AG04450 (cell line): ENCODE measurements at regions not wholly inside any gene's neighbourhood (a gene's known extent, or its start where the extent isn't known, plus 50 kb on each side); places are given as distances from the start of the nearest gene placed in this dataset.

Experiments used
- CTCF ChIA-PET: fragments of 300-600, 350-600 bp; formaldehyde crosslinking; extraction: SDS; loops from one replicate; lab custom pipeline; 2022; ENCODE audit warnings: antibody characterized with exemption, inconsistent platforms; lab: Charles Lee
- POLR2A ChIA-PET: fragments of 350-600 bp; formaldehyde crosslinking; extraction: SDS; loops from one replicate; lab custom pipeline; 2021; ENCODE audit warnings: antibody characterized with exemption, inconsistent platforms; lab: Yijun Ruan, JAX
- DNase-seq: peaks from one replicate; pipeline ENCODE4 v3.0.0-alpha.2; 2011; ENCODE audit warnings: low read depth, low spot score
- H3K27ac ChIP-seq: one replicate; pipeline ENCODE4 v1.5.1; 2012; ENCODE audit warnings: low read depth, low read length, control low read depth
- H3K27me3 ChIP-seq: one replicate; pipeline ENCODE4 v1.6.0; 2012; ENCODE audit warnings: low read length; ENCODE audit not compliant: control insufficient read depth, insufficient read depth
- H3K4me3 ChIP-seq: 2 replicates; pipeline ENCODE4 v1.5.1; 2011; ENCODE audit warnings: mild to moderate bottlenecking, low read depth, low read length, control low read depth
- H3K9me3 ChIP-seq: 2 replicates; pipeline ENCODE4 v1.5.1; 2012; ENCODE audit warnings: low read length; ENCODE audit not compliant: control insufficient read depth, insufficient read depth
- CTCF ChIP-seq: IDR thresholded peaks from 2 replicates; pipeline ENCODE4 v1.5.1; 2011; ENCODE audit warnings: low read depth, low read length, control low read depth, inconsistent platforms

GRCh38 chr2:22756276-22757043, 628.5 kb upstream of the KLHL29 start:
- TF ChIP-seq CTCF: no peak
- Histone ChIP-seq H3K9me3 (peaks cover 8% of the 10 kb centered on the region; the same call in 1 of the 2 replicates), H3K27me3 (no peaks in the 10 kb centered on the region), H3K27ac (no peak overlapping the region), H3K4me3 (no peak overlapping the region)
- ChIA-PET POLR2A (no interaction called here), CTCF (no interaction called here)
- DNase-seq: no peak

- CTCF ChIA-PET: no interaction called here
- POLR2A ChIA-PET: no interaction called here
- H3K27ac ChIP-seq: no peak overlapping the region
- no peaks in the 10 kb centered on the region for H3K9me3 ChIP-seq
- H3K27me3 ChIP-seq: no peaks in the 10 kb centered on the region
- no peak overlapping the region for H3K4me3 ChIP-seq
- no peak for DNase-seq
- TF ChIP-seq CTCF: no peak
Observed at GRCh38 chr2:22769497-22769896, 615.5 kb upstream of the KLHL29 start.

- ChIA-PET CTCF (no interaction called here), POLR2A (no interaction called here)
- Histone ChIP-seq H3K27me3 (no peaks in the 10 kb centered on the region), H3K27ac (no peak overlapping the region), H3K9me3 (peaks cover 9% of the 10 kb centered on the region), H3K4me3 (no peak overlapping the region)
- DNase-seq: no peak
- TF ChIP-seq CTCF: no peak
Observed at GRCh38 chr2:22784566-22784965, 600.4 kb upstream of the KLHL29 start.

GRCh38 chr2:22786817-22787216, 598.2 kb upstream of the KLHL29 start:
- H3K27me3 ChIP-seq: no peaks in the 10 kb centered on the region
- no peak overlapping the region for H3K27ac ChIP-seq
- no peak for DNase-seq
- POLR2A ChIA-PET: no interaction called here
- H3K4me3 ChIP-seq: no peak overlapping the region
- no peak for TF ChIP-seq CTCF
- H3K9me3 ChIP-seq: peaks cover 5% of the 10 kb centered on the region
- CTCF ChIA-PET: no interaction called here

- TF ChIP-seq CTCF: no peak
- H3K27ac ChIP-seq: no peak overlapping the region
- CTCF ChIA-PET: no interaction called here
Observed at GRCh38 chr2:22787745-22788144, 597.2 kb upstream of the KLHL29 start.

More at GRCh38 chr2:22787745-22788144, 597.2 kb upstream of the KLHL29 start:
- no peak overlapping the region for H3K4me3 ChIP-seq
- DNase-seq: no peak
- no peaks in the 10 kb centered on the region for H3K27me3 ChIP-seq
- H3K9me3 ChIP-seq: peaks cover 5% of the 10 kb centered on the region
- POLR2A ChIA-PET: no interaction called here
